WERI-Rb-1 (cell line): ENCODE measurements at regions not wholly inside any gene's neighbourhood (a gene's known extent, or its start where the extent isn't known, plus 50 kb on each side); places are given as distances from the start of the nearest gene placed in this dataset.

Experiments
- DNase-seq: peaks from one replicate; pipeline ENCODE4 v3.0.0-alpha.2; 2020
- H3K27ac ChIP-seq: fragments of 250-450 bp; sonication (Bioruptor Pico); 2 replicates; pipeline ENCODE4 v1.5.1; 2020; ENCODE audit warnings: mild to moderate bottlenecking, moderate library complexity
- H3K27me3 ChIP-seq: fragments of 250-450 bp; sonication (Bioruptor Pico); 2 replicates; pipeline ENCODE4 v1.5.1; 2021; ENCODE audit warnings: mild to moderate bottlenecking, low read depth, moderate library complexity; ENCODE audit not compliant: insufficient read depth, severe bottlenecking
- H3K36me3 ChIP-seq: fragments of 250-450 bp; sonication (Bioruptor Pico); 2 replicates; pipeline ENCODE4 v1.5.1; 2020; ENCODE audit warnings: mild to moderate bottlenecking, moderate library complexity
- H3K4me3 ChIP-seq: 2 replicates; pipeline ENCODE4 v1.5.1; 2011; ENCODE audit warnings: low read depth, mild to moderate bottlenecking, control low read depth, low read length
- H3K9me3 ChIP-seq: fragments of 250-450 bp; sonication (Bioruptor Pico); 2 replicates; pipeline ENCODE4 v1.5.1; 2021; ENCODE audit warnings: mild to moderate bottlenecking, moderate library complexity; ENCODE audit not compliant: severe bottlenecking
- TF ChIP-seq, protein P1 (sequence below): IDR thresholded peaks from 2 replicates; pipeline ENCODE4 v1.5.1; 2011; ENCODE audit warnings: low read depth, mild to moderate bottlenecking, control low read depth, inconsistent platforms, low read length

DNA sequence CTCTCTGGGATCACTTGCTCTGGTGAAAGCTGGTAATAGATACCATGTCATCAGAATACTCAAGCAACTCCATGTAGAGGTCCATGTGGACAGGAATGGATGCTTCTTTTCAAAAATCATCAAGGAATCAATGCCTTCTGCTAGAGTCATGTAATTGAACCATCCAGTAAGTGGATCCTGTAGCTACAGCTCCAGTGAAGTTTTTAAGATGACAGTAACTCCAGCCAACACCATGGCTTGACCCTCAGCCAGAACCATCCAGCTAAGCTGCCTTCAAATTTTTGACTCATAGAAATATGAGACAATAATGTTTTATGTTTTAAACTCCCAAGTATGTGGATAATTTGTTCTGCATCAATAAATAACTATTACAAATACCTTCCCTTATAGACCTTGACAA, 923.7 kb downstream of the EPHA3 start:
- Histone ChIP-seq H3K4me3 (no peak overlapping the region), H3K27me3 (no peaks in the 10 kb centered on the region), H3K9me3 (no peaks in the 10 kb centered on the region), H3K27ac (no peak overlapping the region), H3K36me3 (no peaks in the 10 kb centered on the region)
- TF ChIP-seq, protein P1, sequence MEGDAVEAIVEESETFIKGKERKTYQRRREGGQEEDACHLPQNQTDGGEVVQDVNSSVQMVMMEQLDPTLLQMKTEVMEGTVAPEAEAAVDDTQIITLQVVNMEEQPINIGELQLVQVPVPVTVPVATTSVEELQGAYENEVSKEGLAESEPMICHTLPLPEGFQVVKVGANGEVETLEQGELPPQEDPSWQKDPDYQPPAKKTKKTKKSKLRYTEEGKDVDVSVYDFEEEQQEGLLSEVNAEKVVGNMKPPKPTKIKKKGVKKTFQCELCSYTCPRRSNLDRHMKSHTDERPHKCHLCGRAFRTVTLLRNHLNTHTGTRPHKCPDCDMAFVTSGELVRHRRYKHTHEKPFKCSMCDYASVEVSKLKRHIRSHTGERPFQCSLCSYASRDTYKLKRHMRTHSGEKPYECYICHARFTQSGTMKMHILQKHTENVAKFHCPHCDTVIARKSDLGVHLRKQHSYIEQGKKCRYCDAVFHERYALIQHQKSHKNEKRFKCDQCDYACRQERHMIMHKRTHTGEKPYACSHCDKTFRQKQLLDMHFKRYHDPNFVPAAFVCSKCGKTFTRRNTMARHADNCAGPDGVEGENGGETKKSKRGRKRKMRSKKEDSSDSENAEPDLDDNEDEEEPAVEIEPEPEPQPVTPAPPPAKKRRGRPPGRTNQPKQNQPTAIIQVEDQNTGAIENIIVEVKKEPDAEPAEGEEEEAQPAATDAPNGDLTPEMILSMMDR = no peak
- no peak for DNase-seq

DNA sequence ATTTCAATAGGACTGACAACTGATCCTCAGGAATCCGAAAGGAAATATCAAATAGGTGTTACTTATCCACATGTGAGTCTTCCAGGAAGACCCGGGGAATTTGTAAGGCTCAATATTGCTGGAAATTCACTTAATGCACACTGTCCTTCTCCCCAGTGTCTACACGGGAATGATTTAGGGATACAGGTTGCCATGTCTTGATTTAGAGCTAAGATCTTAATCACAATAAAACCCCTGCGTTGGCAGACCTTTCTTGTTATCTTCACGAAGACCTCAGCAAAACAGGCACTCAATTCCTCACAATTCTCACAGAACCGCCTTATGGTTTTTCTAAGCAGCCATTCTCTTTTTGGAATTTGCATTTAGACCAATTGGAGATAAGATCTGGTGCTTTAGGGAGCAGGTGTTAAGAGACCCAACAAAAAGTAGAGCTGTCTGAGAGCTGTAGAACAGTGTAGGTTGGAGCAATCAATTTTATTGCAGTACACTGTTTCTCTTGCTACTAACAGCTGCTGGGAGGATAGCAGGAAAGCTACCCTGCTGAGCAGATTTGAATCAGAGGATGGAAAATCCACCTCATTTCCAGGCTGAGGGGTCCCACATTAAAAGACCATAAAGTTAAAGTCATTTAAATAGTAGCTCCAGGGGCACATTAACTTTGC, 925.7 kb downstream of the EPHA3 start:
- no peak overlapping the region for H3K27ac ChIP-seq
- no peak overlapping the region for H3K4me3 ChIP-seq
- H3K36me3 ChIP-seq = no peaks in the 10 kb centered on the region
- DNase-seq = no peak
- H3K27me3 ChIP-seq = no peaks in the 10 kb centered on the region
- TF ChIP-seq, protein P1 = no peak
- H3K9me3 ChIP-seq = no peaks in the 10 kb centered on the region

DNA sequence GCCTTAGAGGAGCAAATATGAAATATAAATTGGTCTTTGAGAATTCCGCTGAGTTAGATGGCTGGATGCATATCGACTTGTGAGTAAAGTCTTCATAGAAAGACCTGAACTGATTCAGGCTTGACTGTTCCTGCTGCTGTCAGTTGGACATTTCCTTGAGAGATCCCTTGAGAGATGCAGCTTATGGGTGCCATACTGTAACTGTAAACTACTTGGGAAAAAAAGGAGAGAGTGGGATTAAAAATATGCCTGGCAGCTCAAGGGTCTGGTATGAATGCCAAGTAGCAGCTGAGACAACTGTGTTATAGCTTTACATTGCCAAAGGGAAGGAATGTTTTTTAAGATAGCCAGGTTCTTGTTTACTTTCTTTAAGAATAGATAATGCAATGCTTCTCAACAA, 926.6 kb downstream of the EPHA3 start:
- Histone ChIP-seq H3K4me3 (no peak overlapping the region), H3K27me3 (no peaks in the 10 kb centered on the region), H3K9me3 (no peaks in the 10 kb centered on the region), H3K27ac (no peak overlapping the region), H3K36me3 (no peaks in the 10 kb centered on the region)
- TF ChIP-seq, protein P1 = no peak
- no peak for DNase-seq

DNA sequence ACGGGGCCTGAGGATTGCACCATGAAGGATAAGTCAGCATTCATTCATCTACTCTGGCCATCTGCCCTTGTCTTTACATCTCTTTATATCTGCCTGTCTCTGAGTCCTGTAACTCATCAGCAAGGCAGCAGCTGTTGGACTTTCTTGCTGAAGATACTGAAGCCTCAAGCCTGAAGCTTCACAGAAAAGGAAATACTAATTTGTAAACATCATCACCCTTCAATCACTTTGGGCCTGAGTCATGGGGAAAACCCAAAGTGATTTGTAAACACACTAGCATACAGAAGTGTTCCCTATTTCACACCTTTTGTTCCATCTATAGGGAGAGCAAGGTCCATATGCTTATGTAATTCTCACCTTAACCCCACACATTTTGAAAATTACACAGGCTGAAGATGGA, 928.2 kb downstream of the EPHA3 start:
- H3K9me3 ChIP-seq = no peaks in the 10 kb centered on the region
- no peaks in the 10 kb centered on the region for H3K27me3 ChIP-seq
- no peak overlapping the region for H3K27ac ChIP-seq
- no peak for DNase-seq
- TF ChIP-seq, protein P1 = no peak
- no peaks in the 10 kb centered on the region for H3K36me3 ChIP-seq
- no peak overlapping the region for H3K4me3 ChIP-seq

DNA sequence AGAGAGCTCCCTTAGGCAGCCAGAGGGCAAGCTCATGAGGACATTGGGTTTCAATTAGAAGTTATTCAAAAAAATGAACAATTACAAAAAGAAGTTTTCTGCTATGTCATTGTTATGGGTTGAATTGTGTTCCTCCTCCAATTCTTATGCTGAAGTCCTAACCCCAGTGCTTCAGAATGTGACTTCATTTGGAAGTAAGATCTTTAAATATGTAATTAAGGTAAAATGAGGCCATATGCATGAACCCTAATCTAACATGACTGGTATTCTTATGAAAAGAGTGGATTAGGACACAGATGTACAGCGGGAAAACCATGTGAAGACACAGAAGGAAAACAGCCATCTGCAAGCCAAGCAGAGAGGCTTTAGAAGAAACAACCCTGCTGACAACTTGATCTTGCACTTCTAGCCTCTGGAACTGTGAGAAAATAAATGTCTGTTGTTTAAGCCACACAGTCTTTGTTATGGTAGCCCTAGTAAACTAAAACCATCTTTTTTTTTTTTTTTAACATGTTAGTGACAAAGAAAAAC, 929.6 kb downstream of the EPHA3 start:
- no peaks in the 10 kb centered on the region for H3K27me3 ChIP-seq
- no peak for DNase-seq
- no peak overlapping the region for H3K27ac ChIP-seq
- no peaks in the 10 kb centered on the region for H3K36me3 ChIP-seq
- TF ChIP-seq, protein P1 = no peak
- no peaks in the 10 kb centered on the region for H3K9me3 ChIP-seq
- no peak overlapping the region for H3K4me3 ChIP-seq

DNA sequence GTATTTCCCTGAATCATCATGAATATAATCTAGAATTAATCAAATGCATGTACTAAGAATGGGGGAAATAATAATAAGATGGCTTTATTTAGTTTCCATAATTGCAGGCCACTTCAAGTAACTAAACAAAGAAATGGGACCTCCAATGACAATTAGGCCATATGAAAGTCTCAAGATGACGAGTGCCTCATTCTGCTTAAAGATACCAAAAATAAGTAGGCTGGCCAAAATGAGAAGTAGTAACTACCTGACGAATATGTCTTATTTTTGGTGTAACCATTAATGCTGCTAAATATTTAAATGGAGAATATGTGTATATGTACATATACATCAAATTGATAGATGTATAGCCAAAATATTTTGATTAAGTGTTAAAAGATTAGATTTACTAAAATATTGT, 932.6 kb downstream of the EPHA3 start:
- no peak overlapping the region for H3K27ac ChIP-seq
- no peak overlapping the region for H3K4me3 ChIP-seq
- TF ChIP-seq, protein P1 = no peak
- H3K9me3 ChIP-seq = no peaks in the 10 kb centered on the region
- no peaks in the 10 kb centered on the region for H3K36me3 ChIP-seq
- no peak for DNase-seq
- H3K27me3 ChIP-seq = no peaks in the 10 kb centered on the region
